Caco-2 (cell line): ENCODE measurements at regions not wholly inside any gene's neighbourhood (a gene's known extent, or its start where the extent isn't known, plus 50 kb on each side); places are given as distances from the start of the nearest gene placed in this dataset.

Experiments
- BruUV-seq: library from RNA; stranded (reverse); fragments of 400-500 nt; replicated peaks from 2 replicates; lab custom pipeline; 2021; lab: Mats Ljungman, UMichigan
- CTCF ChIA-PET: fragments of 300-600 bp; sonication (Branson Sonifier 250); formaldehyde crosslinking; loops from one replicate; lab custom pipeline; 2022; ENCODE audit warnings: antibody characterized with exemption; lab: Charles Lee
- POLR2A ChIA-PET: fragments of 300-600 bp; sonication (Branson Sonifier 250); formaldehyde crosslinking; loops from one replicate; lab custom pipeline; 2022; ENCODE audit warnings: antibody characterized with exemption; lab: Charles Lee
- DNase-seq, 2 experiments: peaks; one replicate each; pipeline versions ENCODE4 v3.0.0 to v3.0.0-alpha.2; 2020 to 2022
- H3K27me3 ChIP-seq: replicated peaks from 2 replicates; pipeline ENCODE4 v1.6.0; 2011; ENCODE audit warnings: low read length; ENCODE audit not compliant: control insufficient read depth, insufficient read depth
- H3K36me3 ChIP-seq: 2 replicates; pipeline ENCODE4 v1.5.1; 2011; ENCODE audit warnings: low read length; ENCODE audit not compliant: control insufficient read depth, insufficient read depth
- H3K4me1 ChIP-seq: fragments of 250-450 bp; sonication (Bioruptor Pico); 2 replicates; pipeline ENCODE4 v1.5.1; 2020; ENCODE audit warnings: mild to moderate bottlenecking
- H3K4me3 ChIP-seq: 2 replicates; pipeline ENCODE4 v1.5.1; 2011; ENCODE audit warnings: low read depth, mild to moderate bottlenecking, control low read depth, low read length
- H3K9me3 ChIP-seq: fragments of 250-450 bp; sonication (Bioruptor Pico); 2 replicates; pipeline ENCODE4 v1.5.1; 2020; ENCODE audit warnings: mild to moderate bottlenecking, moderate library complexity
- H3K27ac Mint-ChIP-seq: one replicate; pipeline ENCODE4 v1.8.0; 2022; ENCODE audit warnings: mixed read lengths; ENCODE audit not compliant: unreplicated experiment
- H3K27me3 Mint-ChIP-seq: one replicate; pipeline ENCODE4 v1.8.0; 2022; ENCODE audit warnings: mixed read lengths; ENCODE audit not compliant: insufficient read depth, unreplicated experiment
- H3K36me3 Mint-ChIP-seq: one replicate; pipeline ENCODE4 v1.8.0; 2022; ENCODE audit warnings: mild to moderate bottlenecking, mixed read lengths; ENCODE audit not compliant: insufficient read depth, unreplicated experiment
- H3K4me1 Mint-ChIP-seq: one replicate; pipeline ENCODE4 v1.8.0; 2022; ENCODE audit warnings: low read depth, mixed read lengths; ENCODE audit not compliant: unreplicated experiment
- H3K4me3 Mint-ChIP-seq: one replicate; pipeline ENCODE4 v1.8.0; 2022; ENCODE audit warnings: mild to moderate bottlenecking, moderate library complexity, mixed read lengths; ENCODE audit not compliant: unreplicated experiment
- H3K9me3 Mint-ChIP-seq: one replicate; pipeline ENCODE4 v1.8.0; 2022; ENCODE audit warnings: mixed read lengths; ENCODE audit not compliant: unreplicated experiment
- intact Hi-C: fragments of 100-400 bp; cut with micrococcal nuclease; formaldehyde crosslinking; loops from one replicate; pipeline ENCODE4 v1.10.0; 2022; ENCODE audit not compliant: unreplicated experiment
- TF ChIP-seq, protein P1 (sequence below), 2 experiments: fragments of 200-600 bp in 1 of 2; IDR thresholded peaks; 1 replicate in 1 of 2; 2 replicates in 1 of 2; pipeline versions ENCODE4 v1.5.1 to v1.8.0; 2011 to 2022; ENCODE audit warnings: antibody characterized with exemption in 1 of 2, control low read depth in 1 of 2, inconsistent platforms in 1 of 2, low read depth in 1 of 2, low read length in 1 of 2, mild to moderate bottlenecking in 1 of 2, moderate library complexity in 1 of 2; ENCODE audit not compliant: insufficient read depth in 1 of 2, severe bottlenecking in 1 of 2, unreplicated experiment in 1 of 2

DNA sequence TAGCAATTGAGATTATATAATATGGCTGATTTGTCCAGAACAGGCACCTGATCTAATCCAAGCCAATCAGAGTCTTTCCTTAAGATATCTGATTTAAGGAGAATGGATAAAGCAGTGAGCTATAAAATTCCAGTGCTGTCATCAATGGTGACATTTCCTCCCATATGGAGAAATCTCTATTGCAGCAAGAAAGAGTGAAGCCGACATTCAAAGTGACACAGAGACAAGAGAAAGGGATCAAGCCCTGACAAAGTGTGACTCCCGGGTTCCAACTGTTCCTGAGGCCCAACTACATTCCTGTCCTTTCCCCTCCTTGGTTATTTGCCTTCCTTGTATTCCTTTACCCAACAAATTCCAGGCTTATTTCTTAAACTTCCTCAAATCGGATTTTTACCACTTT, 430.0 kb upstream of the SOX5 start:
- no TSS peak for BruUV-seq
- Mint-ChIP-seq H3K27ac (no peak overlapping the region), H3K4me1 (peaks cover under 1% of the 10 kb centered on the region), H3K36me3 (no peaks in the 10 kb centered on the region), H3K27me3 (no peaks in the 10 kb centered on the region), H3K9me3 (peaks cover 21% of the 10 kb centered on the region), H3K4me3 (no peak overlapping the region)
- no peaks in the 10 kb centered on the region for H3K9me3 ChIP-seq
- intact Hi-C loops: no loop called here
- no peak overlapping the region for H3K4me3 ChIP-seq
- no peak for DNase-seq
- peaks cover 2% of the 10 kb centered on the region; the same call in 1 of the 2 replicates for H3K4me1 ChIP-seq
- TF ChIP-seq, protein P1, sequence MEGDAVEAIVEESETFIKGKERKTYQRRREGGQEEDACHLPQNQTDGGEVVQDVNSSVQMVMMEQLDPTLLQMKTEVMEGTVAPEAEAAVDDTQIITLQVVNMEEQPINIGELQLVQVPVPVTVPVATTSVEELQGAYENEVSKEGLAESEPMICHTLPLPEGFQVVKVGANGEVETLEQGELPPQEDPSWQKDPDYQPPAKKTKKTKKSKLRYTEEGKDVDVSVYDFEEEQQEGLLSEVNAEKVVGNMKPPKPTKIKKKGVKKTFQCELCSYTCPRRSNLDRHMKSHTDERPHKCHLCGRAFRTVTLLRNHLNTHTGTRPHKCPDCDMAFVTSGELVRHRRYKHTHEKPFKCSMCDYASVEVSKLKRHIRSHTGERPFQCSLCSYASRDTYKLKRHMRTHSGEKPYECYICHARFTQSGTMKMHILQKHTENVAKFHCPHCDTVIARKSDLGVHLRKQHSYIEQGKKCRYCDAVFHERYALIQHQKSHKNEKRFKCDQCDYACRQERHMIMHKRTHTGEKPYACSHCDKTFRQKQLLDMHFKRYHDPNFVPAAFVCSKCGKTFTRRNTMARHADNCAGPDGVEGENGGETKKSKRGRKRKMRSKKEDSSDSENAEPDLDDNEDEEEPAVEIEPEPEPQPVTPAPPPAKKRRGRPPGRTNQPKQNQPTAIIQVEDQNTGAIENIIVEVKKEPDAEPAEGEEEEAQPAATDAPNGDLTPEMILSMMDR (IDR thresholded peaks at IDR 0.05; ENCODE audit: insufficient read depth in 1 of 2, low read depth in 1 of 2, low read length in 1 of 2, severe bottlenecking in 1 of 2, unreplicated experiment in 1 of 2): no peak
- no peaks in the 10 kb centered on the region for H3K36me3 ChIP-seq
- CTCF ChIA-PET: no interaction called here
- no peaks in the 10 kb centered on the region for H3K27me3 ChIP-seq
- POLR2A ChIA-PET: no interaction called here

DNA sequence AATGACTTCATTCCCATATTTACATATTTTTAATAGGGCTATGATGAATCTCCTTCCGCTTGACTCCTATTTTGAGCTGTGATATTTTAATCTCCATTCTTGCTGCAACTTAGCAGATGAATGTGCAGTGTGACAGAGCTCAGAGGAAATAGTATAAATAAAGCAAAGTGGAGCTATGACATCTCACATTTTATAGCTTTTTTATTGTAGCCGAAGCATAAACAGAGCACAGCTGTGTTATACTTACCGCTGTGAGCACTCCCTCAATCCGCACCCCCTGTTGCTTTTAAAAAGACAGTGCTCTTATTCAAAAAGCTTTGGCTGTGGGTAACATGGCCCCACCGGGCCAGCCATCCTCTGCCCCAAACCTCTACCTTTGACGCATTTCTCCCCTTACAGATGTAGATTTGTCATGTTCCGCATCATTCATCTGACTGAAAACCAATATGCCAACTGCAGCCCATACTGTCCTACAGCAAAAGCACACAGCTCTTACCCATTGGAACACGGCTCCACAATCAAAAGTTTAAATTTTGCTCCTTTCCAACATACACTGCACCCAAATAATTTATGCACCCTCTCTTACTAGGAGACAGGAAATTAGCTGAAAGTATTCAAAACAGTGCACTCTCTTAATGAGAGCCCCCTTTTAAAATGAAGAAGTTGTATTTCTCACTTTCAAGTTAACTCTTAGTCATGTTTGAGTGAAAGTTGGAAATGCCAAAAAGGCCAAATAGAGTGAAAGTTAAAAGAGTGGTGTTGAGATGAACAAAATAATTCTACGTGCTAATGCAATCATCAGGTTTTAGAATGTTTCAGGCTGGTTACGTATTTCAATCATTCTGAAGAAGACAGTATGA, 429.3 kb upstream of the SOX5 start:
- Mint-ChIP-seq H3K36me3 (no peaks in the 10 kb centered on the region), H3K27ac (no peak overlapping the region), H3K27me3 (no peaks in the 10 kb centered on the region), H3K4me1 (peaks cover 7% of the 10 kb centered on the region), H3K9me3 (peaks cover 15% of the 10 kb centered on the region), H3K4me3 (no peak overlapping the region)
- BruUV-seq: no TSS peak
- DNase-seq: no peak
- Histone ChIP-seq H3K4me1 (peaks cover 9% of the 10 kb centered on the region; the same call in 1 of the 2 replicates), H3K9me3 (no peaks in the 10 kb centered on the region), H3K4me3 (no peak overlapping the region), H3K36me3 (no peaks in the 10 kb centered on the region), H3K27me3 (no peaks in the 10 kb centered on the region)
- ChIA-PET POLR2A (no interaction called here), CTCF (no interaction called here)
- TF ChIP-seq, protein P1 (IDR thresholded peaks at IDR 0.05; ENCODE audit: insufficient read depth in 1 of 2, low read depth in 1 of 2, low read length in 1 of 2, severe bottlenecking in 1 of 2, unreplicated experiment in 1 of 2): no peak
- intact Hi-C loops: no loop called here

DNA sequence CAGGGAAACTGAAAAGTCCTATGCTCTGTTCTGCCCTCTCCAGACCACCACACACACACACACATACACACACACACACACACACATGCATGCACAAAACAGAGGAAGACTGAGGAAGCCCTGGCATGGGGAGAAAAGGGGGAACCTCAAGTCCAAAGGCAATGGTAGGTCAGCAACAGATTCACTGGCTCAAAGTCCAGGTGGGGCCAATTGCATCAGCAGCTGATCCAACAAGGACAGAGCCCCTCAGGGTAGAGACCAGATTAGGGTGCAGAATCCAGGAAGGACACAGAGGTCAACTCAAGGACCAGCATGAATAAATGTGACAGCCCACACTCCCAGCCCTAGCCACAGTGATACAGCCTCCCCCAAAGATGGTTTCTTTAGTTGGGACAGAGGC, 425.0 kb upstream of the SOX5 start:
- no peaks in the 10 kb centered on the region for H3K36me3 Mint-ChIP-seq
- peaks cover 17% of the 10 kb centered on the region; the same call in 1 of the 2 replicates for H3K4me1 ChIP-seq
- CTCF ChIA-PET: no interaction called here

More for the DNA sequence above, 425.0 kb upstream of the SOX5 start:
- Mint-ChIP-seq H3K4me1 (peaks cover 15% of the 10 kb centered on the region), H3K4me3 (no peak overlapping the region), H3K27me3 (no peaks in the 10 kb centered on the region), H3K27ac (no peak overlapping the region), H3K9me3 (no peaks in the 10 kb centered on the region)
- no peak for DNase-seq
- no TSS peak for BruUV-seq
- H3K4me3 ChIP-seq: no peak overlapping the region
- no peaks in the 10 kb centered on the region for H3K27me3 ChIP-seq
- POLR2A ChIA-PET: no interaction called here
- TF ChIP-seq, protein P1 (IDR thresholded peaks at IDR 0.05; ENCODE audit: insufficient read depth in 1 of 2, low read depth in 1 of 2, low read length in 1 of 2, severe bottlenecking in 1 of 2, unreplicated experiment in 1 of 2): no peak
- no peaks in the 10 kb centered on the region for H3K36me3 ChIP-seq
- no peaks in the 10 kb centered on the region for H3K9me3 ChIP-seq
- intact Hi-C loops: no loop called here
